Pons (tissue), 1 donor: ENCODE measurements at regions not wholly inside any gene's neighbourhood (a gene's known extent, or its start where the extent isn't known, plus 50 kb on each side); places are given as distances from the start of the nearest gene placed in this dataset.
A peak's percentile ranks its signal among the peaks of the same experiment; 100 is the strongest.
"Not testable (repeated sequence)": the region's sequence is repeated elsewhere in the genome, so short reads cannot be mapped to it uniquely, and the experiment has no call there.

Source experiments
- DNase-seq: peaks from one replicate; pipeline ENCODE4 v3.0.0-alpha.2; 2016; ENCODE audit warnings: low spot score

GRCh38 chr7:86366946-86367345, 276.8 kb upstream of the GRM3 start:
- no peak for DNase-seq

GRCh38 chr7:86340407-86340806, 303.3 kb upstream of the GRM3 start:
- DNase-seq: not testable (repeated sequence)

DNA sequence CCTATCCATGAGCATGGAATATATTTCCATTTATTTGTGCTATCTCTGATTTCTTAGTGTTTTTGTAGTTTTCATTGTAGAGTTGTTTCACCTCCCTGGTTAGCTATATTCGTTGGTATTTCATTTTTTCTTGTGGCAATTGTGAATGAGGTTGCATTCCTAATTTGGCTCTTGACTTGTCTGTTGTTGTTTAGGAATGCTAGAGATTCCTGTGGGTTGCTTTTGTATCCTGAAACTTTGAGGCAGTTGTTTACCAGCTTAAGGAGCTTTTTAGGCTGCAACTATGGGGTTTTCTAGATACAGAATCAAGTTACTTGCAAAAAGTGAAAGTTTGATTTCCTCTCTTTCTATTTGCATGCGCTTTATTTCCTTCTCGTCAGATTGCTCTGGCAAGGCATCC, 304.7 kb upstream of the GRM3 start:
- no peak for DNase-seq

GRCh38 chr7:86328801-86329433, 314.8 kb upstream of the GRM3 start:
- peak; percentile 36 for DNase-seq

- no peak for DNase-seq
Observed at GRCh38 chr7:86326847-86327246, 316.9 kb upstream of the GRM3 start.

- DNase-seq: peak; percentile 41
Observed at GRCh38 chr7:86320889-86321288, 322.8 kb upstream of the GRM3 start.

DNA sequence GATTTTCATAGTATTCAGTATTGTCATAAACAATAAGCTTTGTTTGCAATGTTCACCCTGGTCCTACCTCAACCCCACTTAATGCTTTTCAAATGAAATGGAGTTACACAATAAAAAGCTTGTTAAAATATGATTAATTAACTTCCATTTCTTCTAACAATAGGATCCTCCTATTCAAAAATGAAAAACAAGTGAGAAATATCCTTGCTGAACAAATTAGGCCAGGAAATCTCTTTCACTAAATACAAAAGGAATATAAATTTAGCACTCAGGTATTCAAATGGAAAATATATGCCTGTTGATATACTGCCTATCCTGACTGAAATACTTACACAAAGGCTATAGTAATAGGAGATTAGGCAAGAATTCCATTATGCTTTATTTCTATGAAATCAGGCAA, 323.4 kb upstream of the GRM3 start:
- no peak for DNase-seq

DNA sequence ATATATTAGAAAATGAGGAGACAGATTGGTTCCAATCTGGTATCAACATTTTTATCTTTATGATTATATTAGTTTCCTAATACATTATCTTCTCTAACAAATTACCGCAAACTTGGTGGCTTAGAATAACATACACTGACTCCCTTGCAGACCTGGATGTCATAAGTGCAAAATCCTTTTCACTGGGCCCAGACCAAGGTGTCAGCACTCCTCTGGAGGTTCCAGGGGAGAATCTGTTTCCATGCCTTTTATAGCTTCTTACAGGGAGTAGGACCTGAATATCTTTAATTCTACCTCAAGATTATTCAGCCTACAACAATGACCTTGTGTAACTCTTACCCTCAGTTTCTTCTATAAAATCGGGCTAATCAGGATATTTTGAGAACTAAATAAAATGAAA, 329.9 kb upstream of the GRM3 start:
- no peak for DNase-seq

- DNase-seq: no peak
Observed at GRCh38 chr7:86301301-86301700, 342.4 kb upstream of the GRM3 start.

GRCh38 chr7:86295526-86295925, 348.2 kb upstream of the GRM3 start:
- DNase-seq: no peak

DNA sequence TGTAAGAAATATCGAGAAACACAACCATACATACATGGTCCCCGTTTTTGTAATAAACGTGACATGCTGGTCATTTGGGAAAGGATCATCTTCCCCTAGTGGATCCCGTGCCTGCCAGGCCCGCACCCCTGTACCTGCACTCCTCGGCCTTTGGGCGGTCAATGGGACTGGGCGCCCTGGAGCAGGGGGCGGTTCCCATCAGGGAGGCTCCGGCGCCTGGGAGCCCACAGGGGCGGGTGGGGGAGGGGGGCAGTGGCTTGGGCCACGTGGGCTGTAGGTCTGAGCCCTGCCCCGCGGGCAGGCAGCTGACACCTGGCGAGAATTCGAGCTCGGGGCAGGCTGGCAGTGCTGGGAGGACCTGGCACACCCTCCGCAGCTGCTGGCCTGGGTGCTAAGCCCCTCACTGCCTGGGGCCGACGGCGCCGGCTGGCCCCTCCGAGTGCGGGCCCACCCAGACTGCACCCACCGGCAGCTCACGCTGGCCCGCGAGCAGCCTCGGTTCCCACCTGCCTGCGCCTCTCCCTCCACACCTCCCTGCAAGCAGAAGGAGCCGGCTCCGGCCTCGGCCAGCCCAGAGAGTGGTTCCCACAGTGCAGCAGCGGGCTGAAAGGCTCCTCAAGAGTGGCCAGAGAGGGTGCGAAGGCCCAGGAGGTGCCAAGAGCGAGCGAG, 361.6 kb upstream of the GRM3 start:
- no peak for DNase-seq

DNA sequence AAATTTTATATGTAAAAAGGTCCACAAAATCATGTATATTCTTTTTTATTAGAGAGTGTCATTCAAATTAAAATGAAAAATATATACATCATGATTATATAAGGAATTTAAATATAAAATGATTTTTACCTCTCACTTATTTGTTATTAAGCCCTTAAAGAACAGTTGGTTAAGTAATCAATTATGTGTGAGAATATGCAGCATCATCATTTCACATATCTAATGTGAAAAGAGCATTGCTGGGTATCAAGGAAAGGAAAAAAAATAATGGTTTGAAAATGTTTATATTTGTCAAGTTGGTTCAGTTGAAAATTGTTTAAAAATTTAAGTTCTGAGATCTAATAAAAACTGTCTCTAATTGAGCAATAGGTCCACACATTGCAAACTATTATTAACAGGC, 363.6 kb upstream of the GRM3 start:
- DNase-seq: no peak

- no peak for DNase-seq
Observed at GRCh38 chr7:86262781-86263180, 380.9 kb upstream of the GRM3 start.

GRCh38 chr7:86257894-86258293, 385.8 kb upstream of the GRM3 start:
- DNase-seq: no peak

GRCh38 chr7:86252406-86252805, 391.3 kb upstream of the GRM3 start:
- no peak for DNase-seq

DNA sequence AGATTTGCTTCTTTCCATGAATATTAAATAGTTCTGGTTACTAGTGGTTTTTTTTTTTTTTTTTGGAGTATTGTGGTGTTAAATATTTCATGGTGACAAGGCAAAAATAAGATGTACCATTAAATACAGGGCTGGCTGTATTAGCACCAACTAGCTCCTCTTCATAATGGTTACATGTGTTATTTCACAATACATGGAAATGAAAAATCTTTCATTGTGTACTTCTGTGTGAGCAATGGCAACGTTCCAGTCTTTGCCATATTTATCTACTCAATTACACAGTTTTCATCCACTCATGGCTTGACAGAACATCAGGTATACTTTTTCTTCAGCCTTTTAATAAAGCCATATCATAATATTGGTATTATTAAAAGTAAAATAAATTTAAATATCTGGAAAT, 394.7 kb upstream of the GRM3 start:
- no peak for DNase-seq

DNA sequence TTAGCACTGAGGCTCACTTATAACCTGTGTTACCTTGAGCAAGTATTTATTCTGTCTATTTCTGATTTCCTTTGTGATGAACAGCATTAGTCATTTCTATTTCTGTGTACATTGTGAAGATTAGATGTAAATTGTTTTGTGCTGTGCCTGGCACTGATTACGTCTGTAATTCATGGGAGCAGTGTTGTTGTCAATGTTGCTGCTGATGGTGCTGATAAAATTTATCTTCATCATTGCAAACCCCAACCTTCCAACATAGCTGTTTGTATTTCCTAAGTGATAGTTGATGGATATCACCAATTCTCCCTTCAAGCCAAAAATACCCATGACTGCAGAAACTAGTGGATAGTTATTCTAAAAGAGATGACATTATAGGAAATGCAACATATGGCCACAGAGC, 400.5 kb upstream of the GRM3 start:
- no peak for DNase-seq

DNA sequence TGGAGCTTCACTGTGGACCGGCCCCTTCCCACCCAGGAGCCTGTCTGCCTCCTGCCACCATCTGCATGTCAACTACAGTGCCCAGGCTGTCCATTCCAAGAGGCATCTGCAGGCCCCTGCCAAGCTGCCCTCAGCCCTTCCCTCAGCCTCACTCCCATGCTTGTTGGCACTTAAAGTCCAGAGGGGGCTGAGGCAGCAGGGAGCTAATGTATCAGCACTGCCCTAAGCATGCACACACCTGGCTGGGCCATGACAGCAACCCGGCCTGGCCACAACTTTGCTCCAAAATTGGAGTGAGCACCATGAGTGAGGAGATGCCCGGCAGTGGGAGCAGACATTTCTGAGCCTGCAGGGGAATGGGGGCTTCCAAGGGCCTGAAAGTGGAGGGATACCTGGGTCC, 417.5 kb upstream of the GRM3 start:
- no peak for DNase-seq

GRCh38 chr7:86222806-86223205, 420.9 kb upstream of the GRM3 start:
- DNase-seq: no peak

DNA sequence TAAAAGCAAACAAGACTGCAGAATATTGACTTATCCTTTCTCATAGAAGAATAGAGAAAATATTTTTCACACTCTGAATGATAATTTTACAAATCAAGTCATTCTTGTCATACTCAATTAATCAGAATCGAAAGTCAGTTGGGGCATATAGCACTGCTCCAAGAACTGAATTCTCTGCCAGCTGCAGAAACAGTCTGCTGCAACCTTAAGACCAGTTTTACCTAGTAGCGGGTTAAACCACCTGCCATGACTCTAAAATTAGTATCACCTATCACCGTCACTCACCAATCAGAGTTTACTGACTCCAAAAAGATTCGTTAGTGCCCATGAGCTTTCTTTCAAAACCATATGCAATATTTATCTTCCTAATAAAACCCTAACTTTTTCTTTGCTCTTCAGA, 429.0 kb upstream of the GRM3 start:
- DNase-seq: no peak

GRCh38 chr7:86212976-86213375, 430.7 kb upstream of the GRM3 start:
- DNase-seq: no peak

DNA sequence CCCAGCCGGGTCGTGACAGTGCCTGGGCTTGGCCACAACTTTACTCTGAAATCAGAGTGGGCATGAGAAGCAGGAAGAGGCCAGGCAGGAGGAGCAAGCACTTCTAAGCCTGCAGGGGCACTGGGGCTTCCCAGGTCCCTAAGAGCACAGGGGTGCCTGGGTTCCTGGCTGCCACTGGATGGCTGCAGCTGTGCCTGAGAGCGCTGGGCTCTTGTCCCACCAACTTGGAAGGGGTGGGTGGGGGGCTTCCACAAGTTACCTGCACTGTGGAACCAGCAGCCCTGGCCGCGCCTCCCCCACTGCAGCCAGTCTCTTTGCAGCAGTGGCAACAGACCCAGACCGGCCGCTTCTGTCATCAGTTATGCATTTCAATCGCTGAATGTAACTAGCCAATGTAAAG, 434.7 kb upstream of the GRM3 start:
- DNase-seq: no peak

GRCh38 chr7:86207740-86208139, 436.0 kb upstream of the GRM3 start:
- no peak for DNase-seq

DNA sequence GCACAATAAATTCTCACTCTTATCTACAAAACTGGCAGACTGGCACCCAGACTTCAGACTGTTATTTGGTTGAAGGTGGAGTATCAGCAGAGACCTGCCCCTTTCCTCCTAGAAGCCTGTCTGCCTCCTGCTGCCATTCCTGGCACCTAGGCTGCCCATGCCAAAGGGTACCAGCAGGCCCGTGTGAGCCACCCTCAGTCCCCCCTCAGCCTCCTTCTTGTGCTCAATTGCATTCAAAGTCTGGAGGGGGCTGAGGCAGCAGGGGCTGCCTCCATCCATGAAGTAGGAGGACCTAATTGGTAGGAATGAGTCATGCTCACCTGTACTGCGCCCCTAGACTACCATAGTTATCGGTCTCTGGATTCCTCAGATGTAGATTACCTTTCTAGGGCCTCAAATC, 440.9 kb upstream of the GRM3 start:
- DNase-seq: no peak
